ENCODE measurements at regions not wholly inside any gene's neighbourhood (a gene's known extent, or its start where the extent isn't known, plus 50 kb on each side); places are given as distances from the start of the nearest gene placed in this dataset.
A peak's percentile ranks its signal among the peaks of the same experiment; 100 is the strongest.
"Not testable (repeated sequence)": the region's sequence is repeated elsewhere in the genome, so short reads cannot be mapped to it uniquely, and the experiment has no call there.

DNA sequence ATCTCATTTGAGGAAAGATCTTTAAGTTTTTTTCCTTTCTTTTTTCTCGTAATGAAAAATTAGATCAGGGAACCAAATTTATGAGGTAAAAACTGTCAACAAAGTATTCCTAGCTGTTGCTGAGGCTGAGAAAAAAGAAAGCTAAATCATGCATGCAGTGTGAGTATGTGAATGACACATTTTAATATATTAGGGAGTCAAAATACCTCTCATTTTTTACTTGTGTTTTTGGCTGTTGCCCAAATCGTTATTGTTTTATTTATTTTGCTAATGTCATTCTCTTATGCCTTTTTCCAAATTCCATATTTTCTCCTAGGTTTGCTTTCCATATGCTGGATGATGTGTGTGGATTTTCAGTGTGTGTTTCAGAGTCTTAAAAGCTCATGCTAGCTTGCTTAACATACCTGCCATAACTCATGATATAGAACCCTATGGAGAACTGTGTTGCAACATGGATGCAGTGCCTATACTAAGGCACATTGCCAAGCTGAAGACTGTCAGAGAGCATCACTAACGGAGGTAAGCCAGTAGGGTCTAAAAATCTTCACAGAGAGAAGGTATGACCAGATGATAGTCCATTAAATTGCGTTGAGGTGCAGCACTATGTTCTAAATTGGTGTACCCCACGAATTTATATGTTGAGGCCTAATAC, 629.5 kb upstream of the KCNMB2 start:
- CTCF ChIA-PET: no interaction called here
- no peaks in the 10 kb centered on the region for H3K36me3 ChIP-seq (ENCODE audit: insufficient read depth, low read length)

DNA sequence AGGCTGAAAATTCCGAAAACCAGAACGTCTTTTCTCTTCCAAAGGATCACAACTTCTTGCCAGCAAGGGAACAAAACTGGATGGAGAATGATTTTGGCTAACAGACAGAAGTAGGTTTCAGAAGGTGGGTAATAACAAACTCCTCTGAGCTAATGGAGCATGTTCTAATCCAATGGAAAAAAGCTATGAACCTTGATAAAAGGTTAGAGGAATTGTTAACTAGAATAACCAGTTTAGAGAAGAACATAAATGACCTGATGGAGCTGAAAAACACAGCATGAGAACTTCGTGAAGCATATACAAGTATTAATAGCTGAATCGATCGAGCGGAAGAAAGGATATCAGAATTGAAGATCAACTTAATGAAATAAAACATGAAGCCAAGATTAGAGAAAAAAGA, 626.7 kb upstream of the KCNMB2 start:
- H3K27ac Mint-ChIP-seq; H3K9me3 Mint-ChIP-seq; H3K27ac ChIP-seq (ENCODE audit: low read depth, low read length); CTCF ChIA-PET; H3K27me3 Mint-ChIP-seq; H3K9me3 ChIP-seq (ENCODE audit: low read length); H3K36me3 Mint-ChIP-seq; H3K4me1 Mint-ChIP-seq; DNase-seq; H3K4me3 ChIP-seq (ENCODE audit: low read length); H3K27me3 ChIP-seq (ENCODE audit: insufficient read depth, low read length, poor library complexity, severe bottlenecking); H3K4me3 Mint-ChIP-seq; POLR2A ChIA-PET; H3K4me1 ChIP-seq (ENCODE audit: insufficient read depth, low read length); H3K36me3 ChIP-seq (ENCODE audit: insufficient read depth, low read length): not testable (repeated sequence)

More for the DNA sequence above, 629.5 kb upstream of the KCNMB2 start:
- Mint-ChIP-seq H3K4me1 (no peaks in the 10 kb centered on the region), H3K27ac (no peak overlapping the region), H3K4me3 (no peak overlapping the region), H3K27me3 (no peaks in the 10 kb centered on the region), H3K9me3 (no peaks in the 10 kb centered on the region), H3K36me3 (peaks cover 0 to 2% (median 0%) of the 10 kb centered on the region in 3 donors)
- no peaks in the 10 kb centered on the region for H3K9me3 ChIP-seq (ENCODE audit: low read length)
- POLR2A ChIA-PET: no interaction called here
- no peak overlapping the region for H3K27ac ChIP-seq (ENCODE audit: low read depth, low read length)
- no peak for DNase-seq
- H3K4me3 ChIP-seq (ENCODE audit: low read length): no peak overlapping the region
- no peaks in the 10 kb centered on the region for H3K27me3 ChIP-seq (ENCODE audit: insufficient read depth, low read length, poor library complexity, severe bottlenecking)
- H3K4me1 ChIP-seq (ENCODE audit: insufficient read depth, low read length): no peaks in the 10 kb centered on the region

DNA sequence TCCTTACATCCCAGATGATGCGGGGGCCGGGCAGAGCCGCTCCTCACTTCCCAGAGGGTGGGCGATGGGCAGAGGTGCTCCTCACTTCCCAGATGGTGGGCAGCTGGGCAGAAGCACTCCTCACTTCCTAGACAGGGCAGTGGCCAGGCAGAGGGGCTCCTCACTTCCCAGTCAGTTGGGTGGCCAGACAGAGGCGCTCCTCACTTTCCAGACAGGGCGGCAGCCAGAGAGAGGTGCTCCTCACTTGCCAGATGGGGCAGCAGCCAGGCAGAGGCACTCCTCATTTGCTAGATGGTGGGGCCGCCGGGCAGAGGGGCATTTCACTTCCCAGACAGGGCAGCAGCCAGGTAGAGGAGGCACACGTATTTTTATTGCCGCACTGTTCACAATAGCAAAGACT, 622.0 kb upstream of the KCNMB2 start:
- Mint-ChIP-seq H3K9me3 (peaks cover 0 to 2% (median 0%) of the 10 kb centered on the region in 5 donors), H3K4me3 (no peak overlapping the region), H3K4me1 (no peaks in the 10 kb centered on the region), H3K27ac (no peak overlapping the region), H3K27me3 (no peaks in the 10 kb centered on the region), H3K36me3 (peaks cover 0 to 4% (median 2%) of the 10 kb centered on the region in 3 donors)
- no peaks in the 10 kb centered on the region for H3K4me1 ChIP-seq (ENCODE audit: insufficient read depth, low read length)
- H3K4me3 ChIP-seq (ENCODE audit: low read length): no peak overlapping the region
- no peak for DNase-seq
- no peak overlapping the region for H3K27ac ChIP-seq (ENCODE audit: low read depth, low read length)
- ChIA-PET POLR2A (no interaction called here), CTCF (no interaction called here)
- H3K27me3 ChIP-seq (ENCODE audit: insufficient read depth, low read length, poor library complexity, severe bottlenecking): no peaks in the 10 kb centered on the region
- no peaks in the 10 kb centered on the region for H3K9me3 ChIP-seq (ENCODE audit: low read length)
- H3K36me3 ChIP-seq (ENCODE audit: insufficient read depth, low read length): no peaks in the 10 kb centered on the region

DNA sequence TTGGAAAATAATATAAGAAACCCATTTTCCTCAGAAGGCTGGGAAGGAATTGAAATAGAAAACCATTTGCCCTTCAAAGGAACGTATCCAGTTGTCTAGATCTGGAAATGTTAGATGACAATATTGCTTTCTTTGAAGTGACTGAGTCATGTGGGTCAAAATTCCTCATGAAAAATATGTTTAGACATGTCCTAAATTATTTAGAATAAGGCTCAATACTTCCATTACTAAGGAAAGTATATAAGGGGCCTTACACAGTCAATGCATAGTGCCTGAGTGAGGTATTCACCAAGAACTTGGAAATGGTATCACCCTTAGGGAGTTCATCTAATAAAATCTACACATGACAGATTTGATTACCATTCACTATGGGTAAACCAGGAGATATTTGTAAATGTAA, 619.8 kb upstream of the KCNMB2 start:
- peak overlapping the region in 1 of 8 donors; percentile 20 for H3K27ac Mint-ChIP-seq
- H3K4me3 Mint-ChIP-seq: no peak overlapping the region
- H3K27me3 Mint-ChIP-seq: no peaks in the 10 kb centered on the region

DNA sequence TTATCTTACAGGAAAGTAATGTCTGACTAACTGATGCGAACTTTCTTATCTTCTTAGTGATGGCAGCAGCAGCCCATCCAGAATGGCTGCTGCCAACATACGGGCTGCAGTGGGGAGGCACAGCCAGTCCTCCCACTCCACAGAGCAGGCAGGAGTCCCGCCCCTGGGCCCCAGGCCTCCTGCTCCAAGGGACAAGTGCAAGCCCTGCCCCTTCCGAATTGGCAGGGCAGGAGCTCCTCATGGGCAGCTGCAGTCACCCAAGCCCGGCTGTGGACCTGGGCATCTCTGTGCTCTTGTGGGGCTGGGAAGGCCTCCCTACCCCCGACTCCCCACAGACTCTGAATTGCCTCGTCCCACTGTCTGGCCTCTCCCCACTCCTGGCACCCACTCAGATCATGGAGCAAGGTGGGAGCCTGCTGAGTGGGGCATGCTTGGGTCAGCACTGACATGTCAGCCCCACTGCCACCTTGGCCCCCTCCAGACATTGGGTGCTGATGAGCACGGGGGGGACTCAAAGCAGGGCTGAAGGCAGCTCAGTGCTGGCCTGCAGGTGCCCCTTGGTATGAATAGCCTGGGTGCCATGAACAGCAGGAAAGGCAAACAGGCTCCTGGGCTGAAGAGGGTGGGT, 618.9 kb upstream of the KCNMB2 start:
- ChIA-PET POLR2A (no interaction called here), CTCF (no interaction called here)
- Histone ChIP-seq H3K36me3 (ENCODE audit: insufficient read depth, low read length) (no peaks in the 10 kb centered on the region), H3K9me3 (ENCODE audit: low read length) (no peaks in the 10 kb centered on the region), H3K4me1 (ENCODE audit: insufficient read depth, low read length) (no peaks in the 10 kb centered on the region), H3K27ac (ENCODE audit: low read depth, low read length) (no peak overlapping the region), H3K4me3 (ENCODE audit: low read length) (no peak overlapping the region), H3K27me3 (ENCODE audit: insufficient read depth, low read length, poor library complexity, severe bottlenecking) (no peaks in the 10 kb centered on the region)
- Mint-ChIP-seq H3K27ac (no peak overlapping the region), H3K27me3 (no peaks in the 10 kb centered on the region), H3K4me3 (no peak overlapping the region), H3K4me1 (no peaks in the 10 kb centered on the region), H3K9me3 (peaks cover 0 to 2% (median 0%) of the 10 kb centered on the region in 5 donors), H3K36me3 (peaks cover 0 to 4% (median 0%) of the 10 kb centered on the region in 3 donors)
- no peak for DNase-seq

More for the DNA sequence above, 619.8 kb upstream of the KCNMB2 start:
- Mint-ChIP-seq H3K36me3 (peaks cover 0 to 4% (median 0%) of the 10 kb centered on the region in 3 donors), H3K9me3 (peaks cover 0 to 2% (median 0%) of the 10 kb centered on the region in 5 donors), H3K4me1 (no peaks in the 10 kb centered on the region)
- H3K27ac ChIP-seq (ENCODE audit: low read depth, low read length): no peak overlapping the region
- H3K27me3 ChIP-seq (ENCODE audit: insufficient read depth, low read length, poor library complexity, severe bottlenecking): no peaks in the 10 kb centered on the region
- H3K4me3 ChIP-seq (ENCODE audit: low read length): no peak overlapping the region
- no peaks in the 10 kb centered on the region for H3K4me1 ChIP-seq (ENCODE audit: insufficient read depth, low read length)
- POLR2A ChIA-PET: no interaction called here
- H3K9me3 ChIP-seq (ENCODE audit: low read length): no peaks in the 10 kb centered on the region
- H3K36me3 ChIP-seq (ENCODE audit: insufficient read depth, low read length): no peaks in the 10 kb centered on the region
- CTCF ChIA-PET: no interaction called here
- DNase-seq: no peak

DNA sequence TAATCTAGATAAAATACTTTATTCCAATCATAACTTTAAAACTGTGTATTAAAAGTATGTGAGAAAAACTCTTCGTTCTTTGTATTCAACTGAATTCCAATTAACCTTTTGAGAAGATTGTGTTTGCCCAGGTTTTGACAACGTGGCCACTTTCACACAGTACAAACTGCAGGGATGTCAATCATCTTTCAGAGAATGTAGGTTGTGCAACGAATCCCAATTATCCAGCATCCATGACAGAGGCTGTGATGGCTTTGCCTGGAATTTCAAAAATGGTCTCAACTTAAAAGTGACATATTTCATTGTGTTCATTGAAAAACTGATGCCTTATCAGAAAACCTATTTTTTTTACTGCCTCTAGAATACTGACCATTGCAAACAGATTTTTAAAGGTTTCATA, 615.1 kb upstream of the KCNMB2 start:
- H3K9me3 Mint-ChIP-seq: peaks cover 0 to 4% (median 1%) of the 10 kb centered on the region in 5 donors
- no peak overlapping the region for H3K27ac Mint-ChIP-seq
- H3K27me3 Mint-ChIP-seq: peaks cover 0 to 1% of the 10 kb centered on the region in 2 donors

DNA sequence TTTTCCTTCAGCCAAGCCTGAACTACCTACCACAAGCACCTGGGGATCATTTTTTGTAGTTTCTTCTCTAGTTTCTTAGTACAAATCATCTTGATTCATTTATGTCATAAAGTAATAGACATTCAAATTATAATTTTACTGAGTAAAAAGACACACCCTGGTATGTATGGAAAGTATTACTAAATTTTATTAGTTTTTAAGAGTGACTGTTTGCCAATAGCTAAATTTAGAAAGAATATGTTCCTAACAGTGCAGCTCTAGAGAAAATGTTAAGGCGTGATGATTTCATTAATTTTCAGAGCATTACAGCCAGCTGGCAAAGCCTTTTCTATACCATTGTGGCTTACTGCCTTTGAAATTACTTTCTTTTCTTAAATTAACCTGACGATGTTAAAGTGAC, 612.0 kb upstream of the KCNMB2 start:
- no peaks in the 10 kb centered on the region for H3K27me3 ChIP-seq (ENCODE audit: insufficient read depth, low read length, poor library complexity, severe bottlenecking)
- ChIA-PET POLR2A (no interaction called here), CTCF (no interaction called here)
- no peaks in the 10 kb centered on the region for H3K36me3 ChIP-seq (ENCODE audit: insufficient read depth, low read length)
- H3K27ac ChIP-seq (ENCODE audit: low read depth, low read length): no peak overlapping the region
- no peaks in the 10 kb centered on the region for H3K9me3 ChIP-seq (ENCODE audit: low read length)
- H3K4me3 Mint-ChIP-seq: no peak overlapping the region
- H3K27ac Mint-ChIP-seq: no peak overlapping the region
- peaks cover 0 to 1% of the 10 kb centered on the region in 2 donors for H3K27me3 Mint-ChIP-seq
- peaks cover 0 to 4% (median 1%) of the 10 kb centered on the region in 5 donors for H3K9me3 Mint-ChIP-seq
- no peak for DNase-seq
- no peaks in the 10 kb centered on the region for H3K4me1 ChIP-seq (ENCODE audit: insufficient read depth, low read length)
- H3K36me3 Mint-ChIP-seq: peaks cover 0 to 8% (median 2%) of the 10 kb centered on the region in 3 donors
- no peak overlapping the region for H3K4me3 ChIP-seq (ENCODE audit: low read length)
- H3K4me1 Mint-ChIP-seq: peaks cover 3 to 12% (median 8%) of the 10 kb centered on the region in 3 donors

More for the DNA sequence above, 615.1 kb upstream of the KCNMB2 start:
- no peak overlapping the region for H3K27ac ChIP-seq (ENCODE audit: low read depth, low read length)
- CTCF ChIA-PET: no interaction called here
- POLR2A ChIA-PET: no interaction called here
- H3K9me3 ChIP-seq (ENCODE audit: low read length): no peaks in the 10 kb centered on the region
- H3K36me3 ChIP-seq (ENCODE audit: insufficient read depth, low read length): no peaks in the 10 kb centered on the region
- H3K4me3 ChIP-seq (ENCODE audit: low read length): no peak overlapping the region
- peaks cover 0 to 8% (median 0%) of the 10 kb centered on the region in 3 donors for H3K36me3 Mint-ChIP-seq
- no peaks in the 10 kb centered on the region for H3K4me1 ChIP-seq (ENCODE audit: insufficient read depth, low read length)
- no peak for DNase-seq
- no peaks in the 10 kb centered on the region for H3K4me1 Mint-ChIP-seq
- H3K4me3 Mint-ChIP-seq: no peak overlapping the region
- H3K27me3 ChIP-seq (ENCODE audit: insufficient read depth, low read length, poor library complexity, severe bottlenecking): no peaks in the 10 kb centered on the region

DNA sequence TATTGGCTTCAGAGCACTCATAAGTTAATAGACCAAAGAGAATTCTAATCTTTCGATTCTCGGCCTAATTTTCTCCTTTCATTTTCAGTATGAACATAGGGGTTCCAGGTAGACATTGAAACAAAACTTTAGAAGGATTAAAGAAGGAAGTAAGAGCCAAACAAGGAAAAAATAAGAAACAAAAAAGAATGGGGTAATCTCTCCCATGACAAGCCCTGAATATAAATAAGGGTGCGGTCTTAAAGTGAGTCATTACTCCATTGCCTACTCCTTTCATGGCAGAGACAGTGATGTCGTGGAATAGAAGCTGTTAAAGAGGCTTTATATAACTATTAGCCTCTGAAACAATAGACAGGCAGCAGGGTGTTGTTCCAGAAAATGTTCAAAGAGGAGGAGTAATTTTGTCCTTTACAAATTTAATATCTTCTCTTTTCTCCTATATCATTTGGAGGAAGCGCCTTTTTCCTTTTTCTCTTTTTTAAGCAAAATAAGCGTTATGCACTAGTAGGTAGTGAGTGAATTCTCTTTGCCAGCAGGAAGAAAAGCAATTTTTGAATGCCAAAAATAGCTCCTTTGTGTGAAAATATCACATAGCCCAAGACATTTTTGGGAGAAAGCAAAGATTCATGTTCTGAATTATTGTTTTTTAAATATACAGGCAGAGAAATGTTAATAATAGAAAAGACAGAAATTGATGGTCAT, 607.9 kb upstream of the KCNMB2 start:
- CTCF ChIA-PET: no interaction called here
- Histone ChIP-seq H3K9me3 (ENCODE audit: low read length) (no peaks in the 10 kb centered on the region), H3K27ac (ENCODE audit: low read depth, low read length) (no peak overlapping the region), H3K27me3 (ENCODE audit: insufficient read depth, low read length, poor library complexity, severe bottlenecking) (no peaks in the 10 kb centered on the region), H3K36me3 (ENCODE audit: insufficient read depth, low read length) (no peaks in the 10 kb centered on the region), H3K4me1 (ENCODE audit: insufficient read depth, low read length) (no peaks in the 10 kb centered on the region), H3K4me3 (ENCODE audit: low read length) (no peak overlapping the region)
- Mint-ChIP-seq H3K4me1 (peaks cover 3 to 12% (median 8%) of the 10 kb centered on the region in 3 donors), H3K4me3 (peak overlapping the region in 4 of 7 donors; percentile 10 to 52 (median 18)), H3K27me3 (peaks cover 0 to 1% of the 10 kb centered on the region in 2 donors), H3K36me3 (peaks cover 0 to 5% (median 3%) of the 10 kb centered on the region in 3 donors), H3K27ac (no peak overlapping the region), H3K9me3 (peaks cover 0 to 3% (median 1%) of the 10 kb centered on the region in 5 donors)
- no peak for DNase-seq
- POLR2A ChIA-PET: no interaction called here

All from CD8-positive, alpha-beta memory T cell (primary cell).